ENCODE measurements at regions not wholly inside any gene's neighbourhood (a gene's known extent, or its start where the extent isn't known, plus 50 kb on each side); places are given as distances from the start of the nearest gene placed in this dataset.

GRCh38 chr5:29508131-29508530, 1685.4 kb upstream of the CDH6 start:
- DNase-seq (ENCODE audit: low read depth, low spot score) = no peak
- CTCF ChIA-PET = no interaction called here
- POLR2A ChIA-PET = no interaction called here

GRCh38 chr5:29504411-29504810, 1689.1 kb upstream of the CDH6 start:
- CTCF ChIA-PET = no interaction called here
- Histone ChIP-seq H3K27ac (ENCODE audit: low read depth, low read length) (no peak overlapping the region), H3K9me3 (ENCODE audit: control insufficient read depth, insufficient read depth, low read length) (peaks cover 4% of the 10 kb centered on the region; the same call in 1 of the 2 replicates), H3K4me3 (ENCODE audit: low read depth, low read length) (no peak overlapping the region), H3K27me3 (ENCODE audit: control insufficient read depth, insufficient read depth, low read length) (no peaks in the 10 kb centered on the region)
- TF ChIP-seq CTCF (IDR thresholded peaks at IDR 0.05; ENCODE audit: low read depth, low read length) = no peak
- POLR2A ChIA-PET = no interaction called here
- DNase-seq (ENCODE audit: low read depth, low spot score) = no peak

More at GRCh38 chr5:29508131-29508530, 1685.4 kb upstream of the CDH6 start:
- Histone ChIP-seq H3K9me3 (ENCODE audit: control insufficient read depth, insufficient read depth, low read length) (peaks cover 3% of the 10 kb centered on the region; the same call in 1 of the 2 replicates), H3K27me3 (ENCODE audit: control insufficient read depth, insufficient read depth, low read length) (no peaks in the 10 kb centered on the region), H3K27ac (ENCODE audit: low read depth, low read length) (no peak overlapping the region), H3K4me3 (ENCODE audit: low read depth, low read length) (no peak overlapping the region)
- no peak for TF ChIP-seq CTCF (IDR thresholded peaks at IDR 0.05; ENCODE audit: low read depth, low read length)

- no peak for DNase-seq (ENCODE audit: low read depth, low spot score)
- CTCF ChIA-PET = no interaction called here
- POLR2A ChIA-PET = no interaction called here
- H3K9me3 ChIP-seq (ENCODE audit: control insufficient read depth, insufficient read depth, low read length) = peaks cover 23% of the 10 kb centered on the region
- no peak overlapping the region for H3K27ac ChIP-seq (ENCODE audit: low read depth, low read length)
- no peak for TF ChIP-seq CTCF (IDR thresholded peaks at IDR 0.05; ENCODE audit: low read depth, low read length)
- H3K4me3 ChIP-seq (ENCODE audit: low read depth, low read length) = no peak overlapping the region
- no peaks in the 10 kb centered on the region for H3K27me3 ChIP-seq (ENCODE audit: control insufficient read depth, insufficient read depth, low read length)
Observed at GRCh38 chr5:29498860-29499259, 1694.6 kb upstream of the CDH6 start.

GRCh38 chr5:29498412-29498811, 1695.1 kb upstream of the CDH6 start:
- no peak for DNase-seq (ENCODE audit: low read depth, low spot score)
- CTCF ChIA-PET = no interaction called here
- H3K27ac ChIP-seq (ENCODE audit: low read depth, low read length) = no peak overlapping the region
- POLR2A ChIA-PET = no interaction called here
- peaks cover 23% of the 10 kb centered on the region for H3K9me3 ChIP-seq (ENCODE audit: control insufficient read depth, insufficient read depth, low read length)
- no peak overlapping the region for H3K4me3 ChIP-seq (ENCODE audit: low read depth, low read length)
- TF ChIP-seq CTCF (IDR thresholded peaks at IDR 0.05; ENCODE audit: low read depth, low read length) = no peak
- H3K27me3 ChIP-seq (ENCODE audit: control insufficient read depth, insufficient read depth, low read length) = no peaks in the 10 kb centered on the region

- no peak for DNase-seq (ENCODE audit: low read depth, low spot score)
- CTCF ChIA-PET = no interaction called here
- TF ChIP-seq CTCF (IDR thresholded peaks at IDR 0.05; ENCODE audit: low read depth, low read length) = no peak
- Histone ChIP-seq H3K27me3 (ENCODE audit: control insufficient read depth, insufficient read depth, low read length) (no peaks in the 10 kb centered on the region), H3K9me3 (ENCODE audit: control insufficient read depth, insufficient read depth, low read length) (peaks cover 8% of the 10 kb centered on the region; the same call in 1 of the 2 replicates), H3K4me3 (ENCODE audit: low read depth, low read length) (no peak overlapping the region), H3K27ac (ENCODE audit: low read depth, low read length) (no peak overlapping the region)
- POLR2A ChIA-PET = no interaction called here
Observed at GRCh38 chr5:29485333-29485732, 1708.2 kb upstream of the CDH6 start.
